ENCODE measurements at regions not wholly inside any gene's neighbourhood (a gene's known extent, or its start where the extent isn't known, plus 50 kb on each side); places are given as distances from the start of the nearest gene placed in this dataset.

- 89% methylated on average over 6 of the region's 6 CpGs for WGBS
- no peak overlapping the region for H3K4me3 ChIP-seq (ENCODE audit: low read length)
- H3K27me3 ChIP-seq (ENCODE audit: insufficient read depth, low read length), result no peaks in the 10 kb centered on the region
- no peaks in the 10 kb centered on the region for H3K36me3 ChIP-seq (ENCODE audit: insufficient read depth, low read length)
- H3K9ac ChIP-seq (ENCODE audit: low read depth, low read length), result no peak overlapping the region
- H3K27ac ChIP-seq (ENCODE audit: low read depth, low read length), result no peak overlapping the region
- H3K9me3 ChIP-seq (ENCODE audit: insufficient read depth, low read depth, low read length), result no peaks in the 10 kb centered on the region
- H3K4me1 ChIP-seq (ENCODE audit: insufficient read depth, low read length), result no peaks in the 10 kb centered on the region
Observed at GRCh38 chr10:78782441-78782840, 286.3 kb upstream of the ZMIZ1 start.

DNA sequence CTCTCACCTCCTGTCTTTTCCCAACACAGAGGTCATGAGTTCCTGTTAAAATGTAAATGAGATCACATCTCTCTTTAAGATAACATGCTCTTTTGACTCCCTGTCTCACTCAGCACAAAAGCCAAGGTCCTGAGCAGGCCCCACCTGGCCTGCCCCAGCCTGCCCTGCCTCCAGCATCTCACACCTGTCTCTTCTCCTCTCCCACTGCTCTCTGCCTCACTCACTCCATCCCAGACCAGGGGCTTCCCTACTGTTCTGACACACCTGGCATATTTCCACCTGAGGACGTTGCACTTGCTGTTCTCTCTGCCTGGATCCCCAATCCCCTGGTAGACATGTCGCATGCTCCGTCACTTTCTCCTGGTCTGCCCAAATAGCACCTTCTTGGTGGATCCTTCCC lies 285.0 kb upstream of the ZMIZ1 start:
- Histone ChIP-seq H3K9ac (ENCODE audit: low read depth, low read length) (no peak overlapping the region), H3K27ac (ENCODE audit: low read depth, low read length) (no peak overlapping the region), H3K36me3 (ENCODE audit: insufficient read depth, low read length) (no peaks in the 10 kb centered on the region), H3K9me3 (ENCODE audit: insufficient read depth, low read depth, low read length) (no peaks in the 10 kb centered on the region), H3K4me3 (ENCODE audit: low read length) (no peak overlapping the region), H3K4me1 (ENCODE audit: insufficient read depth, low read length) (no peaks in the 10 kb centered on the region), H3K27me3 (ENCODE audit: insufficient read depth, low read length) (no peaks in the 10 kb centered on the region)
- 93% methylated on average over 3 of the region's 3 CpGs for WGBS

DNA sequence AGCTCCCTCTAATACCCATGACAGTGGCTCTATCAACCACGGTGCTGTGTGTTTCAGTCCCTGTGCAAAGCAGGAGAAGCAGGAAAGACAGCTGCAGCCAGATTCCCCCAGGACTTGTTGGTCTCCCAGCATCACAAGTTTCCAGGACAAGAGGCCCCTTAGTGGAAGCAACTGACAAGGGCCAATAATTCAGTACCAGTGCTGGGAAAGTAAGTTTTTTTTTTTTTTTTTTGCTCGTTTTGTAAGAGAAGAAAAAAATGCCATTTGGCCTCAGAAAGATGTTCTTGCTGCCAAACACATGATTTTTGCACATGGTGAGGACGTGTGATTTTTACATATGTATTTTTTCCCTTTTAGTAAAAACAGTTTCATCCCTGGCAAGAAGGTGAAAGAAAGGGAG lies 284.2 kb upstream of the ZMIZ1 start:
- Histone ChIP-seq H3K4me3 (ENCODE audit: low read length) (no peak overlapping the region), H3K36me3 (ENCODE audit: insufficient read depth, low read length) (no peaks in the 10 kb centered on the region), H3K27ac (ENCODE audit: low read depth, low read length) (no peak overlapping the region), H3K4me1 (ENCODE audit: insufficient read depth, low read length) (no peaks in the 10 kb centered on the region), H3K27me3 (ENCODE audit: insufficient read depth, low read length) (no peaks in the 10 kb centered on the region), H3K9me3 (ENCODE audit: insufficient read depth, low read depth, low read length) (no peaks in the 10 kb centered on the region), H3K9ac (ENCODE audit: low read depth, low read length) (no peak overlapping the region)
- WGBS, result 67% methylated on average over 3 of the region's 3 CpGs

GRCh38 chr10:78785066-78785465 lies 283.7 kb upstream of the ZMIZ1 start:
- no peaks in the 10 kb centered on the region for H3K36me3 ChIP-seq (ENCODE audit: insufficient read depth, low read length)
- 78% methylated on average over 4 of the region's 4 CpGs for WGBS

GRCh38 chr10:78785991-78786390 lies 282.8 kb upstream of the ZMIZ1 start:
- Histone ChIP-seq H3K27ac (ENCODE audit: low read depth, low read length) (no peak overlapping the region), H3K27me3 (ENCODE audit: insufficient read depth, low read length) (no peaks in the 10 kb centered on the region), H3K36me3 (ENCODE audit: insufficient read depth, low read length) (no peaks in the 10 kb centered on the region), H3K9ac (ENCODE audit: low read depth, low read length) (no peak overlapping the region), H3K9me3 (ENCODE audit: insufficient read depth, low read depth, low read length) (no peaks in the 10 kb centered on the region), H3K4me1 (ENCODE audit: insufficient read depth, low read length) (no peaks in the 10 kb centered on the region), H3K4me3 (ENCODE audit: low read length) (no peak overlapping the region)
- WGBS, result 92% methylated on average over 5 of the region's 6 CpGs

More at GRCh38 chr10:78785066-78785465, 283.7 kb upstream of the ZMIZ1 start:
- Histone ChIP-seq H3K9ac (ENCODE audit: low read depth, low read length) (no peak overlapping the region), H3K27ac (ENCODE audit: low read depth, low read length) (no peak overlapping the region), H3K4me3 (ENCODE audit: low read length) (no peak overlapping the region), H3K27me3 (ENCODE audit: insufficient read depth, low read length) (no peaks in the 10 kb centered on the region), H3K9me3 (ENCODE audit: insufficient read depth, low read depth, low read length) (no peaks in the 10 kb centered on the region), H3K4me1 (ENCODE audit: insufficient read depth, low read length) (no peaks in the 10 kb centered on the region)

DNA sequence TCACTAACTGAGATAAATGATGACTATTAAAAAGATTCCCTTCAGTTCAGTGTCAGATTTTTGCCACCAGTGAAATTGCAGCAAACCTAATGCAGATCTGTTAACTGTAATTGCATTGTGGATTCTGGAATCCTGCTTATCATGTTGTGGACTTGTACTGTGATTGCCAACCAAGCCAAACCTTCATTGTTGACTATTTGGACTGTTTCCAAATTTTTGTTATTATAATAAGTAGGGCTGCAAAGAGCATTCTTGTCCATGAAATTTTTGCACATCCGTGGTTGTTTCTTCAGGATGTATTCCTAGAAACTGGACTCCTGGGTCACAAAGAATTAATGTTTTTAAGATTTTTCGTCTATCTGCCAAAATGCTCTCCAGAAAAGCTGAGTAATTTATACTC lies 281.6 kb upstream of the ZMIZ1 start:
- no peaks in the 10 kb centered on the region for H3K4me1 ChIP-seq (ENCODE audit: insufficient read depth, low read length)
- no peaks in the 10 kb centered on the region for H3K27me3 ChIP-seq (ENCODE audit: insufficient read depth, low read length)
- H3K27ac ChIP-seq (ENCODE audit: low read depth, low read length), result no peak overlapping the region
- H3K9ac ChIP-seq (ENCODE audit: low read depth, low read length), result no peak overlapping the region
- H3K36me3 ChIP-seq (ENCODE audit: insufficient read depth, low read length), result no peaks in the 10 kb centered on the region
- H3K4me3 ChIP-seq (ENCODE audit: low read length), result no peak overlapping the region
- H3K9me3 ChIP-seq (ENCODE audit: insufficient read depth, low read depth, low read length), result no peaks in the 10 kb centered on the region
- 92% methylated on average over 1 of the region's 2 CpGs for WGBS

- Histone ChIP-seq H3K4me1 (ENCODE audit: insufficient read depth, low read length) (no peaks in the 10 kb centered on the region), H3K27ac (ENCODE audit: low read depth, low read length) (no peak overlapping the region), H3K4me3 (ENCODE audit: low read length) (no peak overlapping the region), H3K9me3 (ENCODE audit: insufficient read depth, low read depth, low read length) (no peaks in the 10 kb centered on the region), H3K9ac (ENCODE audit: low read depth, low read length) (no peak overlapping the region), H3K36me3 (ENCODE audit: insufficient read depth, low read length) (no peaks in the 10 kb centered on the region), H3K27me3 (ENCODE audit: insufficient read depth, low read length) (0 out of 2 replicates have a peak, but pooled peaks cover 2% of the 10 kb centered on the region)
- WGBS, result 92% methylated on average over 7 of the region's 7 CpGs
Observed at GRCh38 chr10:78794736-78795455, 273.9 kb upstream of the ZMIZ1 start.

GRCh38 chr10:78798976-78799730 lies 269.6 kb upstream of the ZMIZ1 start:
- no peaks in the 10 kb centered on the region for H3K36me3 ChIP-seq (ENCODE audit: insufficient read depth, low read length)
- H3K9ac ChIP-seq (ENCODE audit: low read depth, low read length), result no peak overlapping the region
- 83% methylated on average over 6 of the region's 6 CpGs for WGBS
- no peaks in the 10 kb centered on the region for H3K9me3 ChIP-seq (ENCODE audit: insufficient read depth, low read depth, low read length)
- H3K27ac ChIP-seq (ENCODE audit: low read depth, low read length), result no peak overlapping the region
- 0 out of 2 replicates have a peak, but pooled peaks cover 2% of the 10 kb centered on the region for H3K27me3 ChIP-seq (ENCODE audit: insufficient read depth, low read length)
- H3K4me3 ChIP-seq (ENCODE audit: low read length), result no peak overlapping the region
- H3K4me1 ChIP-seq (ENCODE audit: insufficient read depth, low read length), result no peaks in the 10 kb centered on the region

DNA sequence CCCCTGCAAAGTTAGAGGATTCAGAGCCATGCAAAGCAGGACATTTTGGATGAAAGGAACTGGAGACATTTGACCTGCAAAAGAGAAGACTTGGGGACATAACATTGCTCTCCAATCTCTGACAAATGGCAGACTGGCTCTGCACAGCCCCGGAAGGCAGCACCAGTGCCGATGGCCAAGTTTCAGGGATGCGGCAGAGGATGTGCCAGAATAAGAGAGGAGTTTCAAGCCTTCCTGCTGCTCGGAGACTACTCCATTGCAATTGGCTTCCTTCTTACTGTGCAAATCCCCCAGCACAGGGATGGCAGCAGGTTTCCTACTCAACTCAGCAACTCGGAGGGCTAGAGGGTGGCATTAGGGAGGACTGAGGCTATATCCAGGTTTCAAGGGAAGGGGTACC lies 268.8 kb upstream of the ZMIZ1 start:
- Histone ChIP-seq H3K4me1 (ENCODE audit: insufficient read depth, low read length) (no peaks in the 10 kb centered on the region), H3K27ac (ENCODE audit: low read depth, low read length) (no peak overlapping the region), H3K9me3 (ENCODE audit: insufficient read depth, low read depth, low read length) (no peaks in the 10 kb centered on the region), H3K9ac (ENCODE audit: low read depth, low read length) (no peak overlapping the region), H3K4me3 (ENCODE audit: low read length) (no peak overlapping the region), H3K27me3 (ENCODE audit: insufficient read depth, low read length) (0 out of 2 replicates have a peak, but pooled peaks cover 2% of the 10 kb centered on the region), H3K36me3 (ENCODE audit: insufficient read depth, low read length) (no peaks in the 10 kb centered on the region)
- WGBS, result 90% methylated on average over 5 of the region's 5 CpGs

DNA sequence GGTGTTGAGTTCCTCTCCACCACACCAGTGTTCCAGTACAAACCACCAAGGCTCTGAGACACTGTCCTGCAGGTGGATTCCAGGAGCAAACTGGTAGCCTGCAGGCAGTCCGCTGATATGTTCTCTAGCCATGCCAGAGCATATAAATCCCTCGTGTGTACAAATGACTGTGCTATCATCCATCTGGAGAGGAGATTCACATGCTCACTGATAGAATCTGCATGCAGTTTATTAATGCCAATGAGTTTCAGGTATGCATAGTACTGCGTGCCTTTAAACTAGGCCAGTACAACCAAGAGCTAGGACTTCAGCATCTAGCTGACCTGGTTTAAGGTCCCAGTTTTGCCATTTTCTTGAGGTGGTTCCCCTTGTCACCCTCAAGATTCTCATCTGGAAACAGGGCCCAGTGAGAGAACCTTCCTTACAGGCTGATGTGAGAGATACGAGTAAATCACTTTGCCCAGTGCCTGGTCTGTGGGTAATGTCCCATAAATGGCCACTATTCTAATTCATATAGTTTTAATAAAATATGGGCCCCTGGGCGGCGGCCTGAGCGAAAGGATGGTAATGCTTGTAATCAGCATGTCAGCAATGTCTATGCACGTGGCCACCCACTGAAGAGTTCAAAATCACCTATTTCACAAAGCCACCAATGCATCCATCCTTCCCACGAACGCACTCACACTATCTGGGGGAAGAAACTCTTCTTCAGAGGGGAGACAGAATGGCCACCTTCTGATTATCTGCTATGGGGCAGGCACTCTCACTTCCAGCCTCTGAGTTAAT lies 268.0 kb upstream of the ZMIZ1 start:
- WGBS, result 96% methylated on average over 10 of the region's 10 CpGs
- H3K9me3 ChIP-seq (ENCODE audit: insufficient read depth, low read depth, low read length), result no peaks in the 10 kb centered on the region
- 0 out of 2 replicates have a peak, but pooled peaks cover 2% of the 10 kb centered on the region for H3K27me3 ChIP-seq (ENCODE audit: insufficient read depth, low read length)
- H3K9ac ChIP-seq (ENCODE audit: low read depth, low read length), result no peak overlapping the region
- no peaks in the 10 kb centered on the region for H3K4me1 ChIP-seq (ENCODE audit: insufficient read depth, low read length)
- no peak overlapping the region for H3K27ac ChIP-seq (ENCODE audit: low read depth, low read length)
- H3K4me3 ChIP-seq (ENCODE audit: low read length), result no peak overlapping the region
- H3K36me3 ChIP-seq (ENCODE audit: insufficient read depth, low read length), result no peaks in the 10 kb centered on the region

GRCh38 chr10:78802431-78802830 lies 266.3 kb upstream of the ZMIZ1 start:
- no peak overlapping the region for H3K9ac ChIP-seq (ENCODE audit: low read depth, low read length)
- H3K9me3 ChIP-seq (ENCODE audit: insufficient read depth, low read depth, low read length), result no peaks in the 10 kb centered on the region
- H3K27ac ChIP-seq (ENCODE audit: low read depth, low read length), result no peak overlapping the region
- H3K4me1 ChIP-seq (ENCODE audit: insufficient read depth, low read length), result no peaks in the 10 kb centered on the region
- H3K4me3 ChIP-seq (ENCODE audit: low read length), result no peak overlapping the region
- H3K27me3 ChIP-seq (ENCODE audit: insufficient read depth, low read length), result 0 out of 2 replicates have a peak, but pooled peaks cover 2% of the 10 kb centered on the region
- WGBS, result 85% methylated on average over 4 of the region's 4 CpGs
- H3K36me3 ChIP-seq (ENCODE audit: insufficient read depth, low read length), result no peaks in the 10 kb centered on the region

Data from HUES64 (cell line).